OCI-LY7 (cell line): ENCODE measurements at regions not wholly inside any gene's neighbourhood (a gene's known extent, or its start where the extent isn't known, plus 50 kb on each side); places are given as distances from the start of the nearest gene placed in this dataset.

Experiments
- EZH2phosphoT487 ChIP-seq: fragments of 200-600 bp; sonication (generic); IDR thresholded peaks from 2 replicates; pipeline ENCODE4 v1.6.1; 2018; ENCODE audit warnings: low read depth, borderline replicate concordance, mild to moderate bottlenecking, mixed run types, antibody characterized with exemption, low read length, moderate library complexity, mixed read lengths
- TF ChIP-seq, protein P1 (sequence below): fragments of 200-600 bp; sonication (generic); conservative IDR thresholded peaks from 2 replicates; pipeline ENCODE4 v1.5.1; 2014; ENCODE audit warnings: mild to moderate bottlenecking, antibody characterized with exemption, low read length, moderate library complexity, mixed read lengths

DNA sequence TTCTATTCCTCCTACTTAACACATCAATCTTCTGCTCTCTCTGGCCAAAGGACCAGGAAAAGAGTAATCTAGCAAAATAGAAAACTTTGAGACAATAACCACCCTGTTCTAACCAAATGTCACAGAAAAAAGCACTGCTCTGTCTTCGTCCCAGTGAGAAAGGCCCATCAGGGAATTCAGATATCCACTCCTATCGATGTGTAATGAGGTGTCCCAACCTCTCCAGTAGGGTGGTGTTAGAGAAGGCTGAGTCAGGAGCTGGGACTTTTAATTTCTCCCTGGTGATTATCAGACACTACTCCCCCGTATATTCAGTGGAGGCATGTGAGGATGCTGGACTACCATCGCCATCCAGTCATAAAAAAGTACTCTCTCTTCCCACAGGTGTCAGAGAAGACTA lies 130.3 kb downstream of the TMTC3 start:
- TF ChIP-seq, protein P1, sequence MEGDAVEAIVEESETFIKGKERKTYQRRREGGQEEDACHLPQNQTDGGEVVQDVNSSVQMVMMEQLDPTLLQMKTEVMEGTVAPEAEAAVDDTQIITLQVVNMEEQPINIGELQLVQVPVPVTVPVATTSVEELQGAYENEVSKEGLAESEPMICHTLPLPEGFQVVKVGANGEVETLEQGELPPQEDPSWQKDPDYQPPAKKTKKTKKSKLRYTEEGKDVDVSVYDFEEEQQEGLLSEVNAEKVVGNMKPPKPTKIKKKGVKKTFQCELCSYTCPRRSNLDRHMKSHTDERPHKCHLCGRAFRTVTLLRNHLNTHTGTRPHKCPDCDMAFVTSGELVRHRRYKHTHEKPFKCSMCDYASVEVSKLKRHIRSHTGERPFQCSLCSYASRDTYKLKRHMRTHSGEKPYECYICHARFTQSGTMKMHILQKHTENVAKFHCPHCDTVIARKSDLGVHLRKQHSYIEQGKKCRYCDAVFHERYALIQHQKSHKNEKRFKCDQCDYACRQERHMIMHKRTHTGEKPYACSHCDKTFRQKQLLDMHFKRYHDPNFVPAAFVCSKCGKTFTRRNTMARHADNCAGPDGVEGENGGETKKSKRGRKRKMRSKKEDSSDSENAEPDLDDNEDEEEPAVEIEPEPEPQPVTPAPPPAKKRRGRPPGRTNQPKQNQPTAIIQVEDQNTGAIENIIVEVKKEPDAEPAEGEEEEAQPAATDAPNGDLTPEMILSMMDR = no peak
- no peak for TF ChIP-seq EZH2phosphoT487
